ENCODE measurements at regions not wholly inside any gene's neighbourhood (a gene's known extent, or its start where the extent isn't known, plus 50 kb on each side); places are given as distances from the start of the nearest gene placed in this dataset.

- FAIRE-seq = no peak
- BruUV-seq (replicated peaks) = no TSS peak
- no peak; the same call in 2 of the 3 replicates for ATAC-seq
- TF ChIP-seq BACH1 (IDR thresholded peaks at IDR 0.05; ENCODE audit: borderline replicate concordance) (no peak), BHLHE40 (IDR thresholded peaks at IDR 0.05; ENCODE audit: borderline replicate concordance in 1 of 2, low read depth in 2 of 2, low read length in 1 of 2) (no peak), CEBPZ (IDR thresholded peaks at IDR 0.05; ENCODE audit: low read depth, low read length) (no peak), PBX3 (IDR thresholded peaks at IDR 0.05; ENCODE audit: insufficient replicate concordance, low read depth, low read length) (no peak), TCF7 (IDR thresholded peaks at IDR 0.05; ENCODE audit: borderline replicate concordance) (no peak), ATF7 (IDR thresholded peaks at IDR 0.05; ENCODE audit: low read depth) (no peak), E2F8 (IDR thresholded peaks at IDR 0.05; ENCODE audit: low read depth, partially characterized antibody) (no peak), HDGF (IDR thresholded peaks at IDR 0.05) (no peak), HSF1 (IDR thresholded peaks at IDR 0.05; ENCODE audit: low read depth, low read length) (no peak), EED (IDR thresholded peaks at IDR 0.05; ENCODE audit: low read depth) (no peak), SIX5 (IDR thresholded peaks at IDR 0.05; ENCODE audit: low read depth, low read length, severe bottlenecking) (no peak), ZNF24 (IDR thresholded peaks at IDR 0.05) (no peak), HDAC6 (IDR thresholded peaks at IDR 0.05; ENCODE audit: unreplicated experiment) (no peak)
Measured at GRCh38 chr6:146883640-146884531, 285.1 kb downstream of the ADGB start.

More at GRCh38 chr6:146883640-146884531, 285.1 kb downstream of the ADGB start:
- no peaks in the 10 kb centered on the region for H4K20me1 ChIP-seq (ENCODE audit: control insufficient read depth, insufficient read depth)
- CTCF ChIA-PET = interaction anchor here (1.5 kb wide), 1 partner anchor 10 kb away, joined by 3 read pairs; no protein-coding TSS in a partner anchor
- no peak overlapping the region for H3K4me3 ChIP-seq
- 57% methylated on average over 4 of the region's 4 CpGs for WGBS (ENCODE audit: insufficient coverage, insufficient replicate concordance, low lambda C conversion rate, missing lambda C conversion rate)
- H2AFZ ChIP-seq (ENCODE audit: control insufficient read depth, low read depth, low read length) = no peak overlapping the region; the same call in 1 of the 2 replicates
- H3K27ac ChIP-seq (ENCODE audit: control insufficient read depth, insufficient read depth) = no peak overlapping the region
- SMC1A ChIA-PET (ENCODE audit: uncharacterized antibody, unreplicated experiment) = no interaction called here
- in situ Hi-C loops (cut with MboI) (no loop called here), intact Hi-C loops (cut with micrococcal nuclease; ENCODE audit: unreplicated experiment) (no loop called here)
- H3K9ac ChIP-seq (ENCODE audit: control insufficient read depth, insufficient read depth, low read length) = no peak overlapping the region
- RAD21 ChIA-PET (ENCODE audit: unreplicated experiment) = no interaction called here
- no peaks in the 10 kb centered on the region for H3K36me3 ChIP-seq (ENCODE audit: control insufficient read depth in 2 of 2, insufficient read depth in 2 of 2, low read length in 1 of 2)
- no peaks in the 10 kb centered on the region for H3K4me1 ChIP-seq (ENCODE audit: control insufficient read depth, insufficient read depth, low read length)
- H3K79me2 ChIP-seq (ENCODE audit: control insufficient read depth, insufficient read depth, low read length) = no peaks in the 10 kb centered on the region
- no peaks in the 10 kb centered on the region for H3K27me3 ChIP-seq (replicated peaks in 1 of 2; ENCODE audit: control insufficient read depth in 2 of 2, insufficient read depth in 2 of 2, low read length in 1 of 2)
- no peaks in the 10 kb centered on the region for H3K9me3 ChIP-seq (replicated peaks; ENCODE audit: control insufficient read depth, insufficient read depth, low read length)
- no peak overlapping the region for H3K4me2 ChIP-seq (ENCODE audit: control insufficient read depth, insufficient read depth)
- POLR2A ChIA-PET = interaction anchor here (1.1 kb wide), 1 partner anchor 9 kb away, joined by 3 read pairs; no protein-coding TSS in a partner anchor
- DNase-seq (ENCODE audit: low read depth, low spot score) = no peak

All from GM12878 (cell line).